IMR-90 (cell line): ENCODE measurements at regions not wholly inside any gene's neighbourhood (a gene's known extent, or its start where the extent isn't known, plus 50 kb on each side); places are given as distances from the start of the nearest gene placed in this dataset.
"Not testable (repeated sequence)": the region's sequence is repeated elsewhere in the genome, so short reads cannot be mapped to it uniquely, and the experiment has no call there.

Experiments
- ATAC-seq: fragments of 200-7000 bp; cut with Tn5 transposase; 2 replicates; pipeline ENCODE4 v1.9.1; 2020; ENCODE audit warnings: low read depth, mild to moderate bottlenecking, moderate library complexity
- BruUV-seq: library from RNA; stranded (reverse); fragments of 400-500 nt; replicated peaks from 2 replicates; lab custom pipeline; 2021; lab: Mats Ljungman, UMichigan
- CTCF ChIA-PET: fragments of 300-600 bp; formaldehyde crosslinking; extraction: SDS; loops from one replicate; lab custom pipeline; 2021; ENCODE audit warnings: antibody characterized with exemption; lab: Yijun Ruan, JAX
- POLR2A ChIA-PET: fragments of 300-600 bp; sonication (Branson Sonifier 250); formaldehyde crosslinking; loops from one replicate; lab custom pipeline; 2022; ENCODE audit warnings: antibody characterized with exemption; ENCODE audit not compliant: unreplicated experiment; lab: Charles Lee
- DNase-seq: peaks from one replicate; pipeline ENCODE4 v3.0.0; 2013
- H2AFZ ChIP-seq: replicated peaks from 2 replicates; pipeline ENCODE3; 2013; ENCODE audit warnings: low read length, mild to moderate bottlenecking; ENCODE audit not compliant: poor library complexity
- H2AK5ac ChIP-seq: 2 replicates; pipeline ENCODE4 v1.6.1; 2013; ENCODE audit warnings: low read depth, low read length, inconsistent platforms
- H2AK9ac ChIP-seq: replicated peaks from 2 replicates; pipeline ENCODE3; 2013; ENCODE audit warnings: mild to moderate bottlenecking, low read depth, low read length, moderate library complexity; ENCODE audit not compliant: poor library complexity
- H2BK120ac ChIP-seq: 2 replicates; pipeline ENCODE4 v1.6.1; 2013; ENCODE audit warnings: low read depth, low read length, inconsistent platforms
- H2BK15ac ChIP-seq: 3 replicates; pipeline ENCODE4 v1.6.1; 2013; ENCODE audit warnings: low read depth, low read length, inconsistent platforms
- H2BK20ac ChIP-seq: 2 replicates; pipeline ENCODE4 v1.6.1; 2013; ENCODE audit warnings: low read depth, mild to moderate bottlenecking, inconsistent platforms, low read length, moderate library complexity
- H2BK5ac ChIP-seq: 2 replicates; pipeline ENCODE4 v1.6.1; 2013; ENCODE audit warnings: mild to moderate bottlenecking, low read depth, low read length, inconsistent platforms; ENCODE audit not compliant: poor library complexity, severe bottlenecking
- H3K14ac ChIP-seq: replicated peaks from 2 replicates; pipeline ENCODE4 v1.6.1; 2013; ENCODE audit warnings: low read depth, low read length, inconsistent platforms
- H3K18ac ChIP-seq: 2 replicates; pipeline ENCODE4 v1.6.1; 2013; ENCODE audit warnings: low read depth, low read length, control low read depth
- H3K23ac ChIP-seq: 2 replicates; pipeline ENCODE4 v1.6.1; 2013; ENCODE audit warnings: low read depth, low read length, inconsistent platforms
- H3K27ac ChIP-seq: 2 replicates; pipeline ENCODE4 v1.5.1; 2013; ENCODE audit warnings: mild to moderate bottlenecking, control low read depth, low read length; ENCODE audit not compliant: insufficient read depth
- H3K27me3 ChIP-seq: 2 replicates; pipeline ENCODE4 v1.6.1; 2013; ENCODE audit warnings: low read length; ENCODE audit not compliant: control insufficient read depth, insufficient read depth
- H3K36me3 ChIP-seq: 2 replicates; pipeline ENCODE4 v1.6.1; 2013; ENCODE audit warnings: low read length, mixed read lengths; ENCODE audit not compliant: control insufficient read depth, insufficient read depth
- H3K4ac ChIP-seq: 2 replicates; pipeline ENCODE4 v1.6.1; 2013; ENCODE audit warnings: low read depth, low read length, inconsistent platforms
- H3K4me1 ChIP-seq: 2 replicates; pipeline ENCODE4 v1.6.1; 2013; ENCODE audit warnings: low read length, mixed read lengths; ENCODE audit not compliant: control insufficient read depth, insufficient read depth
- H3K4me2 ChIP-seq: 2 replicates; pipeline ENCODE4 v1.6.1; 2013; ENCODE audit warnings: low read depth, mild to moderate bottlenecking, control low read depth, low read length, moderate library complexity
- H3K4me3 ChIP-seq: 2 replicates; pipeline ENCODE4 v1.5.1; 2013; ENCODE audit warnings: low read depth, mild to moderate bottlenecking, control low read depth, low read length, moderate library complexity; ENCODE audit not compliant: insufficient read depth
- H3K56ac ChIP-seq: 2 replicates; pipeline ENCODE4 v1.6.1; 2013; ENCODE audit warnings: low read length, inconsistent platforms; ENCODE audit not compliant: insufficient read depth; ENCODE audit errors: extremely low read depth
- H3K79me1 ChIP-seq, 2 experiments: 2 replicates each; pipeline ENCODE4 v1.6.1; 2013; ENCODE audit warnings: low read length in 2 of 2, inconsistent platforms in 1 of 2, low read depth in 1 of 2
- H3K9ac ChIP-seq: 2 replicates; pipeline ENCODE4 v1.6.1; 2013; ENCODE audit warnings: low read depth, low read length, control low read depth
- H3K9me1 ChIP-seq: 2 replicates; pipeline ENCODE4 v1.6.1; 2013; ENCODE audit warnings: low read length, inconsistent platforms; ENCODE audit not compliant: insufficient read depth
- H3K9me3 ChIP-seq: 2 replicates; pipeline ENCODE4 v1.6.1; 2013; ENCODE audit warnings: low read length; ENCODE audit not compliant: control insufficient read depth, insufficient read depth
- H4K20me1 ChIP-seq: 2 replicates; pipeline ENCODE4 v1.6.1; 2013; ENCODE audit warnings: low read length, inconsistent platforms; ENCODE audit not compliant: insufficient read depth
- H4K5ac ChIP-seq: 2 replicates; pipeline ENCODE4 v1.6.1; 2013; ENCODE audit warnings: mild to moderate bottlenecking, low read depth, low read length, control low read depth
- H4K8ac ChIP-seq, 2 experiments: 2 replicates each; pipeline ENCODE4 v1.6.1; 2013; ENCODE audit warnings: low read depth in 2 of 2, low read length in 2 of 2, control low read depth in 1 of 2, inconsistent platforms in 1 of 2
- H4K91ac ChIP-seq: 2 replicates; pipeline ENCODE4 v1.6.1; 2013; ENCODE audit warnings: low read depth, low read length, inconsistent platforms; ENCODE audit not compliant: insufficient read depth
- FOS ChIP-seq: fragments of 150-350 bp; IDR thresholded peaks from 2 replicates; pipeline ENCODE4 v1.6.1; 2016; ENCODE audit warnings: low read depth, low read length
- MAZ ChIP-seq: IDR thresholded peaks from 2 replicates; pipeline ENCODE4 v1.6.1; 2012; ENCODE audit warnings: low read depth, mild to moderate bottlenecking, low read length, improper control_type of control experiment, moderate library complexity, borderline replicate concordance
- WGBS, 2 experiments: methylation state at CpG; one replicate each; pipeline versions ENCODE4 v1.1.5 to v1.1.7; 2013; ENCODE audit warnings: missing lambda C conversion rate in 2 of 2; ENCODE audit not compliant: insufficient read length in 1 of 2; ENCODE audit errors: extremely low coverage in 2 of 2; 5-methylcytosine and 5-hydroxymethylcytosine counted together
- dilution Hi-C: fragments of 300-500 bp; cut with HindIII; formaldehyde crosslinking; loops from one replicate; pipeline ENCODE4 v1.14.3; 2018; ENCODE audit warnings: low sequenced_read_pairs; ENCODE audit not compliant: unreplicated experiment
- in situ Hi-C: fragments of 300-500 bp; cut with MboI; formaldehyde crosslinking; loops from 3 replicates; pipeline ENCODE4 v1.14.3; 2019; ENCODE audit warnings: low sequenced_read_pairs, inconsistent platforms, mixed read lengths
- intact Hi-C: fragments of 100-400 bp; cut with micrococcal nuclease; formaldehyde crosslinking; loops from 2 replicates; pipeline ENCODE4 v1.10.0; 2022

GRCh38 chr6:14897831-14898230 is 348.0 kb upstream of the JARID2 start:
- Histone ChIP-seq H2AFZ (no peak overlapping the region), H3K4me3 (no peak overlapping the region), H3K56ac (no peak overlapping the region), H4K20me1 (no peaks in the 10 kb centered on the region), H3K18ac (no peak overlapping the region), H3K9me1 (no peaks in the 10 kb centered on the region), H3K4me1 (no peaks in the 10 kb centered on the region), H3K23ac (no peak overlapping the region), H3K4ac (no peak overlapping the region), H4K91ac (no peak overlapping the region), H2BK15ac (no peak overlapping the region), H3K36me3 (no peaks in the 10 kb centered on the region), H3K27me3 (no peaks in the 10 kb centered on the region; the same call in 1 of the 2 replicates), H3K27ac (no peak overlapping the region), H2AK9ac (no peak overlapping the region), H2BK5ac (no peak overlapping the region), H2BK120ac (no peak overlapping the region), H2AK5ac (no peak overlapping the region), H3K14ac (no peak overlapping the region), H3K9me3 (peaks cover 2% of the 10 kb centered on the region), H3K4me2 (no peak overlapping the region), H3K9ac (no peak overlapping the region), H4K8ac (no peak overlapping the region), H3K79me1 (no peaks in the 10 kb centered on the region), H4K5ac (no peak overlapping the region), H2BK20ac (no peak overlapping the region)
- in situ Hi-C loops (no loop called here), intact Hi-C loops (no loop called here), dilution Hi-C loops (no loop called here)
- no peak for ATAC-seq
- TF ChIP-seq FOS (no peak), MAZ (no peak)
- BruUV-seq = no TSS peak
- no peak for DNase-seq
- ChIA-PET CTCF (interaction anchor here (0.6 kb wide), 2 partner anchors 602 to 991 kb away, joined by 3 read pairs; no protein-coding TSS in a partner anchor), POLR2A (no interaction called here)
- WGBS, 2 experiments = 60% methylated on average over 1 of the region's 5 CpGs; no CpG with 5 or more reads in 1 of the 2 experiments

GRCh38 chr6:14899441-14899840 is 346.4 kb upstream of the JARID2 start:
- H3K4me2 ChIP-seq, H3K4me1 ChIP-seq, BruUV-seq, H3K4me3 ChIP-seq, H3K9ac ChIP-seq, H3K23ac ChIP-seq, H3K9me1 ChIP-seq, CTCF ChIA-PET, DNase-seq, H4K91ac ChIP-seq, H2AK5ac ChIP-seq, H4K8ac ChIP-seq, H3K9me3 ChIP-seq, dilution Hi-C loops, H4K5ac ChIP-seq, H2AFZ ChIP-seq, H2BK20ac ChIP-seq, H4K20me1 ChIP-seq, H3K79me1 ChIP-seq, H3K18ac ChIP-seq, H2BK5ac ChIP-seq, intact Hi-C loops, H3K4ac ChIP-seq, ATAC-seq, H3K56ac ChIP-seq, H3K14ac ChIP-seq, H2AK9ac ChIP-seq, H3K27me3 ChIP-seq, H2BK15ac ChIP-seq, H3K27ac ChIP-seq, H2BK120ac ChIP-seq, in situ Hi-C loops, H3K36me3 ChIP-seq: not testable (repeated sequence)
- no CpG with 5 or more reads among the region's 4 CpGs for WGBS, 2 experiments
- POLR2A ChIA-PET = interaction anchor here (0.7 kb wide), 1 partner anchor 77 kb away, joined by 7 read pairs; no protein-coding TSS in a partner anchor
